DOHH2 (cell line): ENCODE measurements at regions not wholly inside any gene's neighbourhood (a gene's known extent, or its start where the extent isn't known, plus 50 kb on each side); places are given as distances from the start of the nearest gene placed in this dataset.

Experiments used
- H3F3A ChIP-seq: fragments of 200-600 bp; sonication (generic), shearing (Covaris generic); 2 replicates; pipeline ENCODE4 v1.6.0; 2016; ENCODE audit warnings: antibody characterized with exemption, mild to moderate bottlenecking; ENCODE audit not compliant: control insufficient read depth, insufficient read depth
- H3K27ac ChIP-seq: fragments of 200-600 bp; sonication (generic); 2 replicates; pipeline ENCODE4 v1.5.1; 2014; ENCODE audit warnings: low read depth, mild to moderate bottlenecking, low read length, moderate library complexity
- H3K27me3 ChIP-seq: fragments of 200-600 bp; sonication (generic); 2 replicates; pipeline ENCODE4 v1.6.1; 2014; ENCODE audit warnings: mild to moderate bottlenecking, low read length, mixed read lengths; ENCODE audit not compliant: control insufficient read depth
- H3K36me3 ChIP-seq: fragments of 200-600 bp; sonication (generic); 2 replicates; pipeline ENCODE4 v1.6.1; 2014; ENCODE audit warnings: mild to moderate bottlenecking, low read length, moderate library complexity, mixed read lengths; ENCODE audit not compliant: control insufficient read depth
- H3K4me1 ChIP-seq: fragments of 200-600 bp; sonication (generic); 2 replicates; pipeline ENCODE4 v1.6.1; 2014; ENCODE audit warnings: mild to moderate bottlenecking, low read length, mixed read lengths; ENCODE audit not compliant: control insufficient read depth
- H3K4me2 ChIP-seq: fragments of 200-600 bp; sonication (generic); 2 replicates; pipeline ENCODE4 v1.6.0; 2014; ENCODE audit warnings: mild to moderate bottlenecking, low read length, moderate library complexity
- H3K4me3 ChIP-seq: fragments of 200-600 bp; sonication (generic); 2 replicates; pipeline ENCODE4 v1.5.1; 2014; ENCODE audit warnings: mild to moderate bottlenecking, low read length, mixed read lengths
- H3K79me2 ChIP-seq: fragments of 200-600 bp; sonication (generic); 2 replicates; pipeline ENCODE4 v1.6.1; 2014; ENCODE audit warnings: mild to moderate bottlenecking, low read length, mixed read lengths; ENCODE audit not compliant: control insufficient read depth
- H3K9me2 ChIP-seq: fragments of 200-600 bp; sonication (generic); replicated peaks from 2 replicates; pipeline ENCODE4 v1.6.1; 2014; ENCODE audit warnings: mild to moderate bottlenecking, low read length, mixed read lengths; ENCODE audit not compliant: control insufficient read depth
- H3K9me3 ChIP-seq: fragments of 200-600 bp; sonication (generic); 2 replicates; pipeline ENCODE4 v1.6.1; 2014; ENCODE audit warnings: antibody characterized with exemption, low read length, mixed read lengths; ENCODE audit not compliant: control insufficient read depth, insufficient read depth
- H4K20me1 ChIP-seq: fragments of 200-600 bp; sonication (generic); 2 replicates; pipeline ENCODE4 v1.6.0; 2014; ENCODE audit warnings: low read depth, mild to moderate bottlenecking, antibody characterized with exemption, low read length, moderate library complexity; ENCODE audit not compliant: control insufficient read depth, insufficient read depth
- CTCF ChIP-seq: fragments of 200-600 bp; sonication (generic); IDR thresholded peaks from one replicate; pipeline ENCODE4 v1.5.1; 2014; ENCODE audit warnings: antibody characterized with exemption, mild to moderate bottlenecking, low read depth, low read length; ENCODE audit not compliant: poor library complexity, severe bottlenecking
- EZH2phosphoT487 ChIP-seq: fragments of 200-600 bp; sonication (generic); IDR thresholded peaks from 2 replicates; pipeline ENCODE4 v1.6.1; 2017; ENCODE audit warnings: borderline replicate concordance, mild to moderate bottlenecking, antibody characterized with exemption, low read length, moderate library complexity, mixed read lengths

- H3K4me1 ChIP-seq, result peaks cover 23% of the 10 kb centered on the region
- no peaks in the 10 kb centered on the region for H4K20me1 ChIP-seq
- H3K36me3 ChIP-seq, result peaks cover 66% of the 10 kb centered on the region
- H3K9me3 ChIP-seq, result no peaks in the 10 kb centered on the region
- H3K4me2 ChIP-seq, result no peak overlapping the region
- no peaks in the 10 kb centered on the region for H3K79me2 ChIP-seq
- no peaks in the 10 kb centered on the region for H3F3A ChIP-seq
- no peak overlapping the region for H3K27ac ChIP-seq
- no peaks in the 10 kb centered on the region for H3K27me3 ChIP-seq
- TF ChIP-seq EZH2phosphoT487 (no peak), CTCF (no peak)
- no peak overlapping the region for H3K4me3 ChIP-seq
- H3K9me2 ChIP-seq, result no peaks in the 10 kb centered on the region
These were observed 107.3 kb downstream of the ZNF608 start for GRCh38 chr5:124639095-124639665.

- no peaks in the 10 kb centered on the region for H3K9me3 ChIP-seq
- H4K20me1 ChIP-seq, result no peaks in the 10 kb centered on the region
- no peak overlapping the region for H3K4me2 ChIP-seq
- no peak for TF ChIP-seq EZH2phosphoT487
- TF ChIP-seq CTCF, result no peak
- no peaks in the 10 kb centered on the region for H3K9me2 ChIP-seq
- H3K27me3 ChIP-seq, result no peaks in the 10 kb centered on the region
- peaks cover 6% of the 10 kb centered on the region for H3K4me1 ChIP-seq
- H3K4me3 ChIP-seq, result no peak overlapping the region
- peaks cover 46% of the 10 kb centered on the region for H3K36me3 ChIP-seq
- H3K79me2 ChIP-seq, result no peaks in the 10 kb centered on the region
- H3K27ac ChIP-seq, result no peak overlapping the region
- no peaks in the 10 kb centered on the region for H3F3A ChIP-seq
These were observed 109.4 kb downstream of the ZNF608 start for GRCh38 chr5:124637011-124637410.

GRCh38 chr5:124634741-124635323 lies 111.6 kb downstream of the ZNF608 start:
- H3K79me2 ChIP-seq, result no peaks in the 10 kb centered on the region
- no peaks in the 10 kb centered on the region for H3K9me2 ChIP-seq
- no peak for TF ChIP-seq CTCF
- no peak for TF ChIP-seq EZH2phosphoT487
- peaks cover 7% of the 10 kb centered on the region for H3K4me1 ChIP-seq
- peaks cover 26% of the 10 kb centered on the region for H3K36me3 ChIP-seq
- no peaks in the 10 kb centered on the region for H3K9me3 ChIP-seq
- H3K27ac ChIP-seq, result no peak overlapping the region
- H3F3A ChIP-seq, result no peaks in the 10 kb centered on the region
- no peaks in the 10 kb centered on the region for H4K20me1 ChIP-seq
- H3K27me3 ChIP-seq, result no peaks in the 10 kb centered on the region
- no peak overlapping the region for H3K4me3 ChIP-seq
- H3K4me2 ChIP-seq, result no peak overlapping the region
